ENCODE measurements at regions not wholly inside any gene's neighbourhood (a gene's known extent, or its start where the extent isn't known, plus 50 kb on each side); places are given as distances from the start of the nearest gene placed in this dataset.

GRCh38 chr15:70387081-70387480, 289.4 kb upstream of the TLE3 start:
- no peaks in the 10 kb centered on the region for H3K27me3 ChIP-seq (ENCODE audit: control insufficient read depth in 1 of 2, insufficient read depth in 2 of 2, low read length in 1 of 2)
- H3K4me3 ChIP-seq (ENCODE audit: low read length in 2 of 2) = no peak overlapping the region
- 95 to 96% methylated on average over 9 of the region's 9 CpGs for WGBS, 2 donors
- no peaks in the 10 kb centered on the region for H3K4me1 ChIP-seq (ENCODE audit: control insufficient read depth in 1 of 2, insufficient read depth in 2 of 2, low read length in 2 of 2)
- H3K9me3 ChIP-seq (ENCODE audit: control insufficient read depth, low read length) = no peaks in the 10 kb centered on the region
- no peak for DNase-seq
- intact Hi-C loops (cut with DNase I) = no loop called here
- no peak overlapping the region for H3K27ac ChIP-seq (ENCODE audit: low read depth in 1 of 2, low read length in 2 of 2)
- H3K36me3 ChIP-seq (ENCODE audit: control insufficient read depth in 1 of 2, insufficient read depth in 2 of 2, low read length in 1 of 2) = no peaks in the 10 kb centered on the region
- no peak for ATAC-seq (ENCODE audit: low FRiP score)

- no peaks in the 10 kb centered on the region for H3K27me3 ChIP-seq (ENCODE audit: control insufficient read depth in 1 of 2, insufficient read depth in 2 of 2, low read length in 1 of 2)
- peaks cover 2% of the 10 kb centered on the region for H3K9me3 ChIP-seq (ENCODE audit: control insufficient read depth, low read length)
- DNase-seq (no peak), ATAC-seq (ENCODE audit: low FRiP score) (no peak)
- no peaks in the 10 kb centered on the region for H3K36me3 ChIP-seq (ENCODE audit: control insufficient read depth in 1 of 2, insufficient read depth in 2 of 2, low read length in 1 of 2)
- WGBS, 2 donors = 97 to 98% methylated on average over 8 of the region's 8 CpGs
- intact Hi-C loops (cut with DNase I) = no loop called here
- no peak overlapping the region for H3K27ac ChIP-seq (ENCODE audit: low read depth in 1 of 2, low read length in 2 of 2)
- H3K4me3 ChIP-seq (ENCODE audit: low read length in 2 of 2) = no peak overlapping the region
- no peaks in the 10 kb centered on the region for H3K4me1 ChIP-seq (ENCODE audit: control insufficient read depth in 1 of 2, insufficient read depth in 2 of 2, low read length in 2 of 2)
These were observed 288.0 kb upstream of the TLE3 start for GRCh38 chr15:70385711-70386110.

GRCh38 chr15:70385052-70385451, 287.3 kb upstream of the TLE3 start:
- intact Hi-C loops (cut with DNase I) = no loop called here
- 70 to 84% methylated on average over 6 of the region's 6 CpGs for WGBS, 2 donors
- Histone ChIP-seq H3K4me1 (ENCODE audit: control insufficient read depth in 1 of 2, insufficient read depth in 2 of 2, low read length in 2 of 2) (no peaks in the 10 kb centered on the region), H3K4me3 (ENCODE audit: low read length in 2 of 2) (no peak overlapping the region), H3K9me3 (ENCODE audit: control insufficient read depth, low read length) (peaks cover 2% of the 10 kb centered on the region), H3K27me3 (ENCODE audit: control insufficient read depth in 1 of 2, insufficient read depth in 2 of 2, low read length in 1 of 2) (no peaks in the 10 kb centered on the region), H3K27ac (ENCODE audit: low read depth in 1 of 2, low read length in 2 of 2) (no peak overlapping the region), H3K36me3 (ENCODE audit: control insufficient read depth in 1 of 2, insufficient read depth in 2 of 2, low read length in 1 of 2) (no peaks in the 10 kb centered on the region)
- DNase-seq (no peak), ATAC-seq (ENCODE audit: low FRiP score) (no peak)

GRCh38 chr15:70383856-70384255, 286.1 kb upstream of the TLE3 start:
- 81 to 96% methylated on average over 8 of the region's 8 CpGs for WGBS, 2 donors

GRCh38 chr15:70382762-70383458, 285.2 kb upstream of the TLE3 start:
- H3K36me3 ChIP-seq (ENCODE audit: control insufficient read depth in 1 of 2, insufficient read depth in 2 of 2, low read length in 1 of 2) = no peaks in the 10 kb centered on the region
- intact Hi-C loops (cut with DNase I) = no loop called here

More at GRCh38 chr15:70383856-70384255, 286.1 kb upstream of the TLE3 start:
- Histone ChIP-seq H3K36me3 (ENCODE audit: control insufficient read depth in 1 of 2, insufficient read depth in 2 of 2, low read length in 1 of 2) (no peaks in the 10 kb centered on the region), H3K27ac (ENCODE audit: low read depth in 1 of 2, low read length in 2 of 2) (no peak overlapping the region), H3K9me3 (ENCODE audit: control insufficient read depth, low read length) (peaks cover 2% of the 10 kb centered on the region), H3K27me3 (ENCODE audit: control insufficient read depth in 1 of 2, insufficient read depth in 2 of 2, low read length in 1 of 2) (no peaks in the 10 kb centered on the region), H3K4me1 (ENCODE audit: control insufficient read depth in 1 of 2, insufficient read depth in 2 of 2, low read length in 2 of 2) (no peaks in the 10 kb centered on the region), H3K4me3 (ENCODE audit: low read length in 2 of 2) (no peak overlapping the region)
- intact Hi-C loops (cut with DNase I) = no loop called here
- no peak for ATAC-seq (ENCODE audit: low FRiP score)
- DNase-seq = no peak

GRCh38 chr15:70382009-70382749, 284.5 kb upstream of the TLE3 start:
- Histone ChIP-seq H3K4me1 (ENCODE audit: control insufficient read depth in 1 of 2, insufficient read depth in 2 of 2, low read length in 2 of 2) (no peaks in the 10 kb centered on the region), H3K27ac (ENCODE audit: low read depth in 1 of 2, low read length in 2 of 2) (no peak overlapping the region), H3K27me3 (ENCODE audit: control insufficient read depth in 1 of 2, insufficient read depth in 2 of 2, low read length in 1 of 2) (no peaks in the 10 kb centered on the region), H3K9me3 (ENCODE audit: control insufficient read depth, low read length) (peaks cover 2% of the 10 kb centered on the region), H3K36me3 (ENCODE audit: control insufficient read depth in 1 of 2, insufficient read depth in 2 of 2, low read length in 1 of 2) (no peaks in the 10 kb centered on the region), H3K4me3 (ENCODE audit: low read length in 2 of 2) (no peak overlapping the region)
- no peak for DNase-seq
- no peak for ATAC-seq (ENCODE audit: low FRiP score)
- WGBS, 2 donors = 72 to 96% methylated on average over 7 of the region's 7 CpGs
- intact Hi-C loops (cut with DNase I) = no loop called here

More at GRCh38 chr15:70382762-70383458, 285.2 kb upstream of the TLE3 start:
- 95 to 96% methylated on average over 14 of the region's 14 CpGs for WGBS, 2 donors
- no peaks in the 10 kb centered on the region for H3K27me3 ChIP-seq (ENCODE audit: control insufficient read depth in 1 of 2, insufficient read depth in 2 of 2, low read length in 1 of 2)
- H3K4me3 ChIP-seq (ENCODE audit: low read length in 2 of 2) = no peak overlapping the region
- no peak for DNase-seq
- no peak overlapping the region for H3K27ac ChIP-seq (ENCODE audit: low read depth in 1 of 2, low read length in 2 of 2)
- no peak for ATAC-seq (ENCODE audit: low FRiP score)
- peaks cover 2% of the 10 kb centered on the region for H3K9me3 ChIP-seq (ENCODE audit: control insufficient read depth, low read length)
- H3K4me1 ChIP-seq (ENCODE audit: control insufficient read depth in 1 of 2, insufficient read depth in 2 of 2, low read length in 2 of 2) = no peaks in the 10 kb centered on the region

GRCh38 chr15:70379938-70380883, 282.5 kb upstream of the TLE3 start:
- DNase-seq (peak in 1 of 2 donors; percentile 46), ATAC-seq (ENCODE audit: low FRiP score) (no peak)
- Histone ChIP-seq H3K9me3 (ENCODE audit: control insufficient read depth, low read length) (peaks cover 2% of the 10 kb centered on the region), H3K4me1 (ENCODE audit: control insufficient read depth in 1 of 2, insufficient read depth in 2 of 2, low read length in 2 of 2) (no peaks in the 10 kb centered on the region), H3K27me3 (ENCODE audit: control insufficient read depth in 1 of 2, insufficient read depth in 2 of 2, low read length in 1 of 2) (no peaks in the 10 kb centered on the region), H3K36me3 (ENCODE audit: control insufficient read depth in 1 of 2, insufficient read depth in 2 of 2, low read length in 1 of 2) (no peaks in the 10 kb centered on the region), H3K27ac (ENCODE audit: low read depth in 1 of 2, low read length in 2 of 2) (no peak overlapping the region), H3K4me3 (ENCODE audit: low read length in 2 of 2) (no peak overlapping the region)
- 97 to 98% methylated on average over 9 of the region's 9 CpGs for WGBS, 2 donors
- intact Hi-C loops (cut with DNase I) = loop anchor here in 1 of 2 donors (5.0 kb wide), 1 partner anchor 92 kb away; no protein-coding TSS in a partner anchor

- Histone ChIP-seq H3K9me3 (ENCODE audit: control insufficient read depth, low read length) (peaks cover 2% of the 10 kb centered on the region), H3K27me3 (ENCODE audit: control insufficient read depth in 1 of 2, insufficient read depth in 2 of 2, low read length in 1 of 2) (no peaks in the 10 kb centered on the region), H3K27ac (ENCODE audit: low read depth in 1 of 2, low read length in 2 of 2) (no peak overlapping the region), H3K4me1 (ENCODE audit: control insufficient read depth in 1 of 2, insufficient read depth in 2 of 2, low read length in 2 of 2) (no peaks in the 10 kb centered on the region), H3K4me3 (ENCODE audit: low read length in 2 of 2) (no peak overlapping the region), H3K36me3 (ENCODE audit: control insufficient read depth in 1 of 2, insufficient read depth in 2 of 2, low read length in 1 of 2) (no peaks in the 10 kb centered on the region)
- ATAC-seq (ENCODE audit: low FRiP score) = no peak
- 94 to 98% methylated on average over 9 of the region's 9 CpGs for WGBS, 2 donors
- DNase-seq = peak in 1 of 2 donors; percentile 41
- intact Hi-C loops (cut with DNase I) = loop anchor here in 1 of 2 donors (5.0 kb wide), 1 partner anchor 93 kb away; no protein-coding TSS in a partner anchor
These were observed 281.4 kb upstream of the TLE3 start for GRCh38 chr15:70379134-70379533.

Measured in aorta (tissue), 5 donors.